GM12874 (cell line): ENCODE measurements at regions not wholly inside any gene's neighbourhood (a gene's known extent, or its start where the extent isn't known, plus 50 kb on each side); places are given as distances from the start of the nearest gene placed in this dataset.

ENCODE experiments used
- CTCF ChIP-seq: IDR thresholded peaks from 2 replicates; pipeline ENCODE4 v1.5.1; 2011; ENCODE audit warnings: low read depth, mild to moderate bottlenecking, control low read depth, low read length, moderate library complexity; ENCODE audit not compliant: insufficient read depth

GRCh38 chr1:25110036-25110435, 122.3 kb downstream of the SYF2 start:
- no peak for TF ChIP-seq CTCF

GRCh38 chr1:25109531-25109951, 122.8 kb downstream of the SYF2 start:
- TF ChIP-seq CTCF, result no peak

- TF ChIP-seq CTCF, result no peak
Measured at GRCh38 chr1:25107643-25108010, 124.7 kb downstream of the SYF2 start.

GRCh38 chr1:25106976-25107642, 125.2 kb downstream of the SYF2 start:
- no peak for TF ChIP-seq CTCF

GRCh38 chr1:25106352-25106751, 126.0 kb downstream of the SYF2 start:
- TF ChIP-seq CTCF, result no peak

- TF ChIP-seq CTCF, result no peak
Measured at GRCh38 chr1:25105836-25106235, 126.5 kb downstream of the SYF2 start.

- TF ChIP-seq CTCF, result no peak
Measured at GRCh38 chr1:25104932-25105561, 127.3 kb downstream of the SYF2 start.
